Colonic mucosa (tissue), 4 donors: ENCODE measurements at regions not wholly inside any gene's neighbourhood (a gene's known extent, or its start where the extent isn't known, plus 50 kb on each side); places are given as distances from the start of the nearest gene placed in this dataset.
"Not testable (repeated sequence)": the region's sequence is repeated elsewhere in the genome, so short reads cannot be mapped to it uniquely, and the experiment has no call there.

ENCODE experiments used
- DNase-seq: peaks from one replicate; pipeline ENCODE4 v3.0.0-alpha.2; 2020
- H3K27ac ChIP-seq: fragments of 200-600 bp; one replicate; pipeline ENCODE4 v1.8.0; 2021
- H3K27me3 ChIP-seq: fragments of 200-600 bp; one replicate; pipeline ENCODE4 v1.8.0; 2021
- H3K36me3 ChIP-seq: fragments of 200-600 bp; one replicate; pipeline ENCODE4 v1.8.0; 2021
- H3K4me1 ChIP-seq: fragments of 200-600 bp; one replicate; pipeline ENCODE4 v1.8.0; 2021; ENCODE audit warnings: mild to moderate bottlenecking
- H3K4me3 ChIP-seq: fragments of 200-600 bp; one replicate; pipeline ENCODE4 v1.8.0; 2021
- H3K9ac ChIP-seq, 2 donors: one replicate each; pipeline ENCODE4 v1.7.0; 2013; ENCODE audit warnings: control low read depth in 2 of 2, low read depth in 2 of 2, low read length in 2 of 2
- H3K9me3 ChIP-seq: fragments of 200-600 bp; one replicate; pipeline ENCODE4 v1.8.0; 2021
- intact Hi-C: fragments of 100-400 bp; cut with DNase I; formaldehyde crosslinking; loops from one replicate; pipeline ENCODE4 v1.14.1; 2022
- TF ChIP-seq, protein P1 (sequence below): fragments of 200-600 bp; IDR thresholded peaks from one replicate; pipeline ENCODE4 v1.8.0; 2022; ENCODE audit warnings: antibody characterized with exemption, mild to moderate bottlenecking
- donor health status: healthy.
- donor health status: DM: no; HTN: no; CAD: no.
- donor health status: DM: no; HTN: no; CAD: no.

DNA sequence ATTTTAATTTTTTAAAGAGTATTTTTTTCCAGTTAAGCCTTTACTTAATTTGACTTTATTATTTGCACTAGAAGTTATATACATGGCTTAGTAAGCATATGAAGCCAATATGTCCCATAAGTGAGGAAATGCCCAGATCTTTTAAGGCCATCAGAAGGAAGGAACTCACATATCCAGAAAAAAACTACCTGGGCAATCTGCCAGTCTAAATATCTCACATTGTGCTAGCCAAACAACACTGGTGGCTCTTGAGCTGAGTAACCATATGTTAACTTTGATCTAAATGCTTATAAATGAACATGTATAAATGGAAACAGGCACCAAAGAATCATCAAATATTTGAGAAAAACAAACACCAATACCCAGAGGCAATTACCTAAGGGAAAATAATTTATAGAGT is 138.6 kb upstream of the APOOL start:
- no peaks in the 10 kb centered on the region for H3K36me3 ChIP-seq
- H3K4me3 ChIP-seq = no peak overlapping the region
- no peak overlapping the region for H3K27ac ChIP-seq
- H3K4me1 ChIP-seq = no peaks in the 10 kb centered on the region
- intact Hi-C loops = no loop called here
- peak; percentile 22 for DNase-seq
- H3K9me3 ChIP-seq = no peaks in the 10 kb centered on the region
- no peak overlapping the region for H3K9ac ChIP-seq
- H3K27me3 ChIP-seq = no peaks in the 10 kb centered on the region
- TF ChIP-seq, protein P1, sequence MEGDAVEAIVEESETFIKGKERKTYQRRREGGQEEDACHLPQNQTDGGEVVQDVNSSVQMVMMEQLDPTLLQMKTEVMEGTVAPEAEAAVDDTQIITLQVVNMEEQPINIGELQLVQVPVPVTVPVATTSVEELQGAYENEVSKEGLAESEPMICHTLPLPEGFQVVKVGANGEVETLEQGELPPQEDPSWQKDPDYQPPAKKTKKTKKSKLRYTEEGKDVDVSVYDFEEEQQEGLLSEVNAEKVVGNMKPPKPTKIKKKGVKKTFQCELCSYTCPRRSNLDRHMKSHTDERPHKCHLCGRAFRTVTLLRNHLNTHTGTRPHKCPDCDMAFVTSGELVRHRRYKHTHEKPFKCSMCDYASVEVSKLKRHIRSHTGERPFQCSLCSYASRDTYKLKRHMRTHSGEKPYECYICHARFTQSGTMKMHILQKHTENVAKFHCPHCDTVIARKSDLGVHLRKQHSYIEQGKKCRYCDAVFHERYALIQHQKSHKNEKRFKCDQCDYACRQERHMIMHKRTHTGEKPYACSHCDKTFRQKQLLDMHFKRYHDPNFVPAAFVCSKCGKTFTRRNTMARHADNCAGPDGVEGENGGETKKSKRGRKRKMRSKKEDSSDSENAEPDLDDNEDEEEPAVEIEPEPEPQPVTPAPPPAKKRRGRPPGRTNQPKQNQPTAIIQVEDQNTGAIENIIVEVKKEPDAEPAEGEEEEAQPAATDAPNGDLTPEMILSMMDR = no peak

DNA sequence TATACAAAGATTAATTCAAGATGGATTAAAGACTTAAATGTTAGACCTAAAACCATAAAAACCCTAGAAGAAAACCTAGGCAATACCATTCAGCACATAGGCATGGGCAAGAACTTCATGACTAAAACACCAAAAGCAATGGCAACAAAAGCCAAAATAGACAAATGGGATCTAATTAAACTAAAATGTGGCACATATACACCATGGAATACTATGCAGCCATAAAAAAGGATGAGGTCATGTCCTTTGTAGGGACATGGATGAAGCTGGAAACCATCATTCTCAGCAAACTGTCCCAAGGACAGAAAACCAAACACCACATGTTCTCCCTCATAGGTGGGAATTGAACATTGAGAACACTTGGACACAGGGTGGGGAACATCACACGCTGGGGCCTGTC is 133.4 kb upstream of the APOOL start:
- not testable (repeated sequence) for H3K27ac ChIP-seq

DNA sequence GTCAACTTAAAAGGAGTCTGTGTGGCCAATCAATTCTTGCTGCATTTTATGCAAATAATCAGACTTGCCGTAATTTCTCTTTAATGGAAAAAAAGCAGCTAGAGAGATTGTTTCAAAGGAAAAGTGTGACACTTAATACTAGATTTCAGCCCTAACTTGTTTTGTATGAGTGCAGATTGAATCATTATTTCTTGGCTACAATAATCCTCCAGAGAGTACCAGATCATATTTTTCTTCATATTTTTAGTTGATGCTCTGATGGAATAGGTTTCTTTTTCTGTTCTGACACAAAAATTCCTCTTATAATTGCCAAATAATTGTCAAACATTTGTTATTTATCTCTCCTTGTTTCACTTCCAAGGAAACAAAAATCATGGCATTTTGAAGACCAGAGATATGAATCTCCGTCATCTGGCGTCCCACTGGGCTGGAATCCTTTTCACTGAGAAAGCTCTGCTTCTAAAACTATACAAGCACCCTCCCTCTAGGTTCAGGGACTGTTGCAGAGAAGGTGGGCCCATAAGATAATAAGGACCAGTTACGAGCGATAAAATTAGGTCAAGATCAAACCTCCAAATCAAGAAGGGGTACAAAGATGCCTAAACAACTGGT is 131.4 kb upstream of the APOOL start:
- H3K27ac ChIP-seq, H3K4me1 ChIP-seq, H3K27me3 ChIP-seq, H3K4me3 ChIP-seq, H3K9me3 ChIP-seq, DNase-seq, H3K36me3 ChIP-seq, intact Hi-C loops, H3K9ac ChIP-seq: not testable (repeated sequence)

More for the DNA sequence above, 133.4 kb upstream of the APOOL start:
- H3K9me3 ChIP-seq, DNase-seq, intact Hi-C loops, H3K9ac ChIP-seq, H3K36me3 ChIP-seq, H3K4me3 ChIP-seq, H3K27me3 ChIP-seq, H3K4me1 ChIP-seq: not testable (repeated sequence)

DNA sequence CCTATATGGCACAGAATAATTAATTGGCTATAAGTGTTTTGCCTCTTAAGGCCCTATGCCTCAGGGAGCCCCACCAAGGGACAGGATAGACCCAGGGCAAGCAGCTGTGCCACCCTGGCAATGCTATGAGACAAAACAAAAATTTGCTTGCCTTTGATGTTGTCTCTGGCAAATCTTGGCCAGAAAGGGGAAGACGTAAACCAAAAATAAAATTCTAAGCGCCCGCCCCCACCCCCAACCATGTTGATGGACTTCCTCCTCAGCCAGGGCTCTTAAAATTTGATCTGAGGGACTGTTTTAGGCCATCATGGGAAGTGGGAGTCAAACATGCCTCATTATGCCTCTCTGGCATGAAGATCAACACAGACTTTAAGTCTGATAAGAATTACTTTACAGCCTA is 130.5 kb upstream of the APOOL start:
- DNase-seq = no peak
- H3K27ac ChIP-seq = no peak overlapping the region
- no peaks in the 10 kb centered on the region for H3K9me3 ChIP-seq
- intact Hi-C loops = no loop called here
- no peak overlapping the region for H3K9ac ChIP-seq
- TF ChIP-seq, protein P1 = no peak
- H3K4me3 ChIP-seq = no peak overlapping the region
- H3K4me1 ChIP-seq = no peaks in the 10 kb centered on the region
- no peaks in the 10 kb centered on the region for H3K36me3 ChIP-seq
- H3K27me3 ChIP-seq = no peaks in the 10 kb centered on the region

DNA sequence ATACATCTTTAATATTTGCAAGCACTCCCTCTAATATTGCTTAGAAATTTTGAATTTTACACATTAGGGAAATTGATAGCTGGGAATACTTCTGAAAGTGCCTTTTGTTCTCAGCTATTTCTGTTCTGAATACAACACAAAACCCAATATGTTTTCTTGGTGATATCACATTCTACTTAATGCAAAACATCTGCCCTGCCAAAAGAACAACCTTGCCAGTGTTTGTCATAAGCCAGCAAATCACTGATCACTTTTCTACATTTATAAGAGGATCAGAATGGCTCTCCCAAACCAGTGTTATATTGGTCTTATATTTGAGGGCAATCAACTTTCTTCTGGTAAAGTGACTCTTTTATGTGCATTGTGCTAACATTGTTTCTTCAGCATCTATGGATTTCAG is 126.8 kb upstream of the APOOL start:
- intact Hi-C loops = no loop called here
- Histone ChIP-seq H3K27ac (no peak overlapping the region), H3K9ac (no peak overlapping the region), H3K36me3 (no peaks in the 10 kb centered on the region), H3K4me1 (no peaks in the 10 kb centered on the region), H3K4me3 (no peak overlapping the region), H3K27me3 (no peaks in the 10 kb centered on the region), H3K9me3 (no peaks in the 10 kb centered on the region)
- TF ChIP-seq, protein P1 = no peak
- DNase-seq = no peak

DNA sequence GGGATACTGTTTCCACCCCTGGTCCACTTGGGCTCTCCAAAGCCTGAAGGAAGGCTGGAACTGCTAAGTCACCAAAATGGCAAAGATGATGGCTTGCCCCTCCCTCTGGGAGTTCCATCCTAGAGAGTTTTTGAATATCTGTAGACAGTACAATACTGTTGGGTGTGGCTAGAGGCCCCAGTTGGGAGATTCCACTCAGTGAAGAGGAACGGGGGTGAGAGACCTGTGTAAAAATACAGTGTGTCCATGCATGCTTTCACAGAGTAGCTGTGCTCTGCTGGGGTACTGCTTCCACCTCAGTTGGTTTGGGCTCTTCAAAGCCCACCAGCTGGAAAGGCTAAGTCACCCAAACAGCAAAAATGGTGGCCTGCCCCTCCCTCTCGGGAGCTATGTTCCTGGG is 109.8 kb upstream of the APOOL start:
- intact Hi-C loops = no loop called here
- TF ChIP-seq, protein P1 = no peak

More for the DNA sequence above, 109.8 kb upstream of the APOOL start:
- no peak overlapping the region for H3K27ac ChIP-seq
- no peaks in the 10 kb centered on the region for H3K36me3 ChIP-seq
- no peaks in the 10 kb centered on the region for H3K27me3 ChIP-seq
- H3K9me3 ChIP-seq = no peaks in the 10 kb centered on the region
- H3K4me3 ChIP-seq = no peak overlapping the region
- DNase-seq = no peak
- no peak overlapping the region for H3K9ac ChIP-seq
- no peaks in the 10 kb centered on the region for H3K4me1 ChIP-seq
